ENCODE measurements at regions not wholly inside any gene's neighbourhood (a gene's known extent, or its start where the extent isn't known, plus 50 kb on each side); places are given as distances from the start of the nearest gene placed in this dataset.

DNA sequence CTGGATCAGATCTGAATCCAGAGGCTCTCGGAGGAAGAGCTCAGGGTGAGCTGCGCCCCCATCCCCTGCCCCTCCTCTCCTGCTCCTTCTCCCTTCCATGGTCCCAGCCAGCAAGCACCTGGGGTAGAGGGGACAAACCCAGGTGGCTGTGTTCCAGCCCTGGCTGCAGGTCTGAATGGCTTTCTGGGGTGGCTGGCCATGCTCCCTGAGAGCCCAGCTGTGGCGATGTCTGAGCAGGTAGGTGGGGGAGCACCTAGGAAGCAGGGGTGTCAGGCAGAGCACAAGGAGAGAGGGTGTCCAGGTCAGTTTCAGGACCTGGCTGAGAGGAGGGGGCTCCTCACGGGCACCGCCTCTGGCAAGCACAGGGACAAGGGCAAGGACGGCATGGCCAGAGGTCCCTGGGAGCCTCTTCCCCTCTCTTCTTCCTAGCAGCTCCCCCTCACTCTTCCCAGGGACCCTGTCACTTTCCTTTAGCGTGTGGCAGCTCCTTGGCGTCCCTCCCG is 310.0 kb downstream of the SEC14L1 start:
- DNase-seq = no peak

DNA sequence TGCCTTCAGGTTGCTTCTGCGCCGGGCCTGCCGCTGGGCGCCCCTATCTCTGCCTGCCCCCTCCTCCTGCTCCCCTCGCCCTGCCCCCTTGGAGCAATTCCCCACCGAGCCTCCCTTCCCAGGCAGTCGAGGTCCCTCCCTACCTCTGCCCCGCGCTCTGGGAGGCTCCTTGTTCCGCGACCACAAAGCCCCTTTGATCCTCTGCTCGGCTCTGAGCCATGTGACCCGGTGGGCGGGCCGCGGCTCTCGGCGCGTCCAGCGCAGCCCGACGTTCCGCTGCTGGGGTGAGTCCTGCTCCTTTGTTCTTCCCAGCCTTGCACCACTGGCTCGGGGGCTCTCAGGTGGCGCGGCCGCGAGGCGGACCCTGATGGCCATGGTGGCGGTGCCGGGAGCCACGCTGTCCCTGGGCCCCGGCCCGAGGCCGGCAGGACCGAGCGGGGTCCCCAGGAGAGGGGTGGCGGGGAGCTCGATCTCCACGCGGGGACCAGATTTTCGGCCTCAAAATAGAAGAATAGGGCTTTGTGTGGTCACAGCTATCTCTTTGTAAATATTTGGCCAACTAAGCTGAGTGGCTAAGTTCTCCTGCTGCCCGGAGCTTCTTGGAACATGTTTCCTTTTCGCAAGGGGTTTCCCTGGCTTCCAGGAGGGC is 310.6 kb downstream of the SEC14L1 start:
- DNase-seq = peak; percentile 71

GRCh38 chr17:77451894-77452852 is 311.4 kb downstream of the SEC14L1 start:
- no peak for DNase-seq

DNA sequence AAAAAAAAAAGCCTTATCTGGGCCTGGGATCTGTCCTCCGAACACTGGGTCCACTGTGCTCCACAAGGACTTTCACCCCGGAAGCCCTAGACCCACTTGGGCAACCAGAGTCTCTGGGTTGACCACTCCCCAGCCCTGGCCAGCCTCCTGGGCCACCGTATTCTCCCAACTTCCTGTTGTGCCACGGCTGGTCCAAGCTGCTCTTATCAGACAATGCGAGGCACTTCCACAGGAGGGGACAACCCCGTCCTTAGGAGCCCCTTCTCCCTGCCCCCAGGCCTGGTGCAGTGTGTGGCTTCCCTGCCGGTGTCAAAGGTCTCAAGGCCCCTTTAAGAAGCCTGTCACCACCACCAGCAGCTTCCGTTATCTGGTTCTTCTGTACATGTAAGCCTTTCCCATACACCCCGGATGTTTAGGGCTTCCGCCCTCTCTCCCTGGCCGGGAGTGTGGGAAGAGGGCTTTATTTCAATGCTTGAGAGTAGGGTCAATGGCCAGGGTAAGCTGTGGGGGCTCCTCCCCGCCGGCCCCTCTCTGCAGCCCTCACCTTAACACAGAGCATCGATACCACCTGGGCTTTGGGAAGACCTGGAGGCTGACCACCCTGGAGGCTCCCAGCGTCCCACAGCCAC is 313.0 kb downstream of the SEC14L1 start:
- DNase-seq = no peak

GRCh38 chr17:77454242-77455095 is 313.7 kb downstream of the SEC14L1 start:
- DNase-seq = no peak

DNA sequence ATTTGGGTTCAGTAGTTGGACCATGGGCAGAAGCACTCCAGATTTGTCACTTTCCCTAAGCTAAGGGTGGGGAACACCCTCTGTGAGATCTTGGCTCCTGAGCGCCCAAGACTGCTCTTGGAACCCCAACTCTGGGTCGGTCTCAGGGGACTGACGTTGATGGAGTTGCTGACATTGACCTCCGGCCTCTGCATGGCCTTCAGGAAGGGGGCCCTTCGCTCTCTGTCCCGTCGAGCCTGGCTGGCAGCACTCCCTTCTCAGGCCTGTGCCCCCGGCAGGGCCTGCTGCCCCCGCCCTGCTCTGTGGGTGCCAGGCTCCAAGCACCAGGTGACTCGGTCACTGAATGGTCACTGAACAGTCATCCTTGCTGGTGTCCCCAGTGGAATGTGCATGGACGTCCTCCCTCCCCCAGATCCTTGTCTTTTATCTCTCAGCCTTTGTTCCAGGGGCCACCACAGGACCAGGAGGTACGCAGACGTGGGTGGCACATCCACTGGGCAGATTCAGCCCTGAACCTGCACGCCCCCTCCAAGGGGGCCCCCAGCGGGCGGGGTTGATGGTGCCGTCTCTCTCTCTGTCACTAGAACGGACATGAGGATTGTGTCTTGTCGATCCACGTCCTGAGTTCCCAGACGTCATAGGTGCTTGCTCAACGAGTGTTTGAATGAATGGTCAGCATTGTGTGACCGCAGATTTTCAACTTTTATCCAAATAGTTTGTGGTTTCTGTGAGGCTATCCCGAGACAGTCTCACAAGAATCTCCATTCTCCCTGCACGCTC is 314.5 kb downstream of the SEC14L1 start:
- no peak for DNase-seq

DNA sequence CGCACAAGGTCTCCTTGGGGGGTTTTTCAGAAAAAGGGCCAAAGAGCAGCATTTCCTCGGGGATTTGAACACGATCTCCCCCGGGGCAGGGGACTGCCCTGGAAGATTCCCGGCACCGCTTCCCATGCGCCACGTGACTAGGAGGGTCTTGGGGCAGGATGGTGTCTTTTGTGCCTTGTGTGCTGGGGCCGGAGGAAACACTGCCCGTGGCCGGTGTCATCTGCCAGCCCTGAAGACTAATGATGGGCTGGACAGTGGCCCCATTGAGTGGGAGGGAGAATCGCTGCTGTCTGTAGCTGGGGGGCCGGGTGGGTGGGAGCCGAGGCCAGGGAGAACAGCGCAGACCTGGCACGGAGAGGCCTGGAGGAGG is 315.1 kb downstream of the SEC14L1 start:
- DNase-seq = no peak

GRCh38 chr17:77456271-77456950 is 315.6 kb downstream of the SEC14L1 start:
- no peak for DNase-seq

- DNase-seq = no peak
Measured at GRCh38 chr17:77456951-77457548, 316.3 kb downstream of the SEC14L1 start.

GRCh38 chr17:77457572-77458201 is 316.9 kb downstream of the SEC14L1 start:
- DNase-seq = no peak

DNA sequence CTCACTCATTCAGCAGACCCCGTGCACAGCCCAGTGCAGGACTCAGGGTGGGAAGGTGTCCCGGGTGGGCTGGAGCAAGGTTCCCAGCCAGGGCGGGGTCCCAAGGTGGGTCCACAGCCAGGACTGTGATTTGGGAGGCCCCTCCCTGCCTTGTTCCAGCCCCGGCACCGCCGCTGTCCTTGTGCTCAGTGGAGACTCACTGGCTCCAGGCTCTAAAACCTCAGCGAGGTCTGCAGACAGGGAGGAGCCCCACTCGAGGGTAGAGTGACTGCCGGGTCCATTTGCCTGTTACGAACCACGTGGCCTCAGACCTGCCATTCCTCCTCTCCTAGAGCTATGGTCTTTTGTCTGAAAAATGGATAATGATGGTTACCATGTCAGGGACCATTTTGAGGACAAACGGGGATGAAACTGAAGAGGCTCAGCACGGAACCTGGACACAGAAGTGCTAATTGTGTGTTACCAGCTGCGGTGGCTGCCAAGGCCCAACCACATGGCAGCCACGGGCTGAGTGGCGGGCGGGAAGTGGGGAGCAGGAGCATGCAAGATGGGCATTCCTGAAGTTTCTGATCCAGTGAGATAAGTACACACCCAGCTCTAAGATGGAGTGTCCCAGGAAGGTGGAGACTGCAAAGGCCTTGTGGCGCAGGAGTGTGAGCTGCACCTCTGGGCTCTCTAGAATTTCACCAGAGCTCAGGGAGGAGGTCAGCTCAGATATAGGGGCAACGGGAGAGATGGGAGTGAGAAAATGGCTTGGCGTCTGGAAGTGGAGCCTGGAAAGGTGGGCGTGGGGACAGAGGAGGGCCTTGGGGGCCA is 317.6 kb downstream of the SEC14L1 start:
- no peak for DNase-seq

- DNase-seq = no peak
Measured at GRCh38 chr17:77459018-77459755, 318.4 kb downstream of the SEC14L1 start.

- DNase-seq = no peak
Measured at GRCh38 chr17:77460514-77461046, 319.8 kb downstream of the SEC14L1 start.

- DNase-seq = no peak
Measured at GRCh38 chr17:77461277-77462057, 320.7 kb downstream of the SEC14L1 start.

GRCh38 chr17:77462090-77462489 is 321.3 kb downstream of the SEC14L1 start:
- no peak for DNase-seq

GRCh38 chr17:77462553-77463497 is 322.1 kb downstream of the SEC14L1 start:
- DNase-seq = no peak

Data from NCI-H1048 (cell line).